SK-N-SH (cell line): ENCODE measurements at regions not wholly inside any gene's neighbourhood (a gene's known extent, or its start where the extent isn't known, plus 50 kb on each side); places are given as distances from the start of the nearest gene placed in this dataset.

Source experiments
- CTCF ChIA-PET: fragments of 300-600, 350-600 bp; formaldehyde crosslinking; extraction: SDS; loops from one replicate; lab custom pipeline; 2021; lab: Yijun Ruan, JAX
- POLR2A ChIA-PET: fragments of 350-600 bp; sonication (Branson Sonifier 250); formaldehyde crosslinking; extraction: SDS; loops from one replicate; lab custom pipeline; 2020; ENCODE audit warnings: antibody characterized with exemption, inconsistent platforms; lab: Yijun Ruan, JAX
- DNase-seq: peaks from one replicate; pipeline ENCODE4 v3.0.0; 2012
- H2AFZ ChIP-seq: fragments of 200-600 bp; sonication (generic); 2 replicates; pipeline ENCODE4 v1.8.1; 2016; ENCODE audit warnings: antibody characterized with exemption, mild to moderate bottlenecking, low read depth
- H3F3A ChIP-seq: fragments of 200-600 bp; sonication (generic); replicated peaks from 2 replicates; pipeline ENCODE3; 2016; ENCODE audit warnings: antibody characterized with exemption, mild to moderate bottlenecking; ENCODE audit not compliant: insufficient read depth
- H3K27ac ChIP-seq, 2 experiments: fragments of 200-500 bp in 1 of 2; fragments of 200-600 bp in 1 of 2; sonication (Bioruptor generic) in 1 of 2; sonication (generic), shearing (Covaris generic) in 1 of 2; 2 replicates each; pipeline versions ENCODE4 v1.5.1 to v1.6.1; 2014 to 2016; ENCODE audit warnings: low read depth in 2 of 2, inconsistent platforms in 1 of 2, low read length in 1 of 2, mild to moderate bottlenecking in 1 of 2, mixed read lengths in 1 of 2
- H3K27me3 ChIP-seq: fragments of 200-600 bp; sonication (generic), shearing (Covaris generic); 2 replicates; pipeline ENCODE4 v1.6.1; 2016; ENCODE audit warnings: mixed run types; ENCODE audit not compliant: insufficient read depth
- H3K36me3 ChIP-seq, 2 experiments: fragments of 200-500 bp in 1 of 2; fragments of 200-600 bp in 1 of 2; sonication (Bioruptor generic) in 1 of 2; sonication (generic) in 1 of 2; replicated peaks in 1 of 2; 2 replicates each; pipeline versions ENCODE3 to v1.5.1; 2014 to 2016; ENCODE audit warnings: low read length in 1 of 2, mild to moderate bottlenecking in 1 of 2; ENCODE audit not compliant: insufficient read depth in 2 of 2, control insufficient read depth in 1 of 2
- H3K4me1 ChIP-seq, 2 experiments: fragments of 200-500 bp in 1 of 2; fragments of 200-600 bp in 1 of 2; sonication (Bioruptor generic) in 1 of 2; sonication (generic), shearing (Covaris generic) in 1 of 2; 2 replicates each; pipeline versions ENCODE4 v1.5.1 to v1.6.1; 2014 to 2016; ENCODE audit warnings: low read depth in 1 of 2, low read length in 1 of 2, mixed run types in 1 of 2; ENCODE audit not compliant: insufficient read depth in 2 of 2, control insufficient read depth in 1 of 2
- H3K4me2 ChIP-seq: fragments of 200-600 bp; sonication (generic), shearing (Covaris generic); 2 replicates; pipeline ENCODE4 v1.6.1; 2017; ENCODE audit warnings: mixed run types
- H3K4me3 ChIP-seq, 2 experiments: fragments of 200-500 bp in 1 of 2; fragments of 200-600 bp in 1 of 2; sonication (Bioruptor generic) in 1 of 2; sonication (generic), shearing (Covaris generic) in 1 of 2; 2 replicates each; pipeline versions ENCODE4 v1.5.1 to v1.8.1; 2014 to 2016; ENCODE audit warnings: low read depth in 2 of 2, inconsistent platforms in 1 of 2, low read length in 1 of 2, mild to moderate bottlenecking in 1 of 2, mixed read lengths in 1 of 2, moderate library complexity in 1 of 2
- H3K79me2 ChIP-seq: fragments of 200-600 bp; sonication (generic); 2 replicates; pipeline ENCODE4 v1.8.1; 2017; ENCODE audit warnings: mild to moderate bottlenecking; ENCODE audit not compliant: insufficient read depth
- H3K9ac ChIP-seq: fragments of 200-600 bp; sonication (generic); 2 replicates; pipeline ENCODE4 v1.6.1; 2017; ENCODE audit warnings: mixed run types
- H3K9me2 ChIP-seq: fragments of 200-600 bp; sonication (generic); 2 replicates; pipeline ENCODE4 v1.6.1; 2017; ENCODE audit warnings: mixed run types
- H3K9me3 ChIP-seq: fragments of 200-600 bp; sonication (generic); 2 replicates; pipeline ENCODE4 v1.6.1; 2017; ENCODE audit warnings: mixed run types, mild to moderate bottlenecking, moderate library complexity
- H4K20me1 ChIP-seq: fragments of 200-600 bp; sonication (generic); 2 replicates; pipeline ENCODE4 v1.6.1; 2017; ENCODE audit warnings: mild to moderate bottlenecking, mixed run types; ENCODE audit not compliant: insufficient read depth
- CHD2 ChIP-seq: fragments of 150-350 bp; IDR thresholded peaks from 2 replicates; pipeline ENCODE4 v1.6.1; 2018; ENCODE audit warnings: low read length; ENCODE audit not compliant: partially characterized antibody
- CTCF ChIP-seq: fragments of 200-600 bp; sonication (generic); IDR thresholded peaks from 2 replicates; pipeline ENCODE4 v1.6.1; 2017; ENCODE audit warnings: antibody characterized with exemption, mild to moderate bottlenecking, moderate library complexity
- ELF1 ChIP-seq: IDR thresholded peaks from 2 replicates; pipeline ENCODE4 v1.4.0; 2012
- EP300 ChIP-seq, 2 experiments: IDR thresholded peaks; 2 replicates each; pipeline versions ENCODE4 v1.4.0 to v1.6.1; 2012; ENCODE audit warnings: borderline replicate concordance in 1 of 2, low read depth in 1 of 2, low read length in 1 of 2
- EZH2phosphoT487 ChIP-seq: fragments of 200-600 bp; sonication (generic); IDR thresholded peaks from 2 replicates; pipeline ENCODE4 v1.6.1; 2017; ENCODE audit warnings: low read depth, mixed run types, mild to moderate bottlenecking, antibody characterized with exemption, moderate library complexity, borderline replicate concordance
- FOXJ3 ChIP-seq: sonication (generic); formaldehyde crosslinking; IDR thresholded peaks from 2 replicates; pipeline ENCODE4 v1.5.1; 2020; ENCODE audit warnings: mild to moderate bottlenecking, missing genetic modification reagents
- GABPA ChIP-seq: IDR thresholded peaks from 2 replicates; pipeline ENCODE4 v1.4.0; 2012; ENCODE audit warnings: low read depth, mild to moderate bottlenecking
- MAX ChIP-seq: IDR thresholded peaks from 2 replicates; pipeline ENCODE4 v1.4.0; 2012; ENCODE audit warnings: low read depth
- NRF1 ChIP-seq: IDR thresholded peaks from 2 replicates; pipeline ENCODE4 v1.6.1; 2012; ENCODE audit warnings: low read depth, mild to moderate bottlenecking, low read length
- PBX3 ChIP-seq: IDR thresholded peaks from 2 replicates; pipeline ENCODE4; 2012
- POLR2AphosphoS5 ChIP-seq: IDR thresholded peaks from 2 replicates; pipeline ENCODE4 v1.6.1; 2012; ENCODE audit warnings: low read depth, low read length
- RAD21 ChIP-seq: IDR thresholded peaks from 2 replicates; pipeline ENCODE4 v1.6.1; 2012; ENCODE audit warnings: mild to moderate bottlenecking, low read length
- RCOR1 ChIP-seq: fragments of 150-350 bp; IDR thresholded peaks from 2 replicates; pipeline ENCODE4 v1.6.1; 2017; ENCODE audit warnings: antibody characterized with exemption, low read length
- REST ChIP-seq: IDR thresholded peaks from 2 replicates; pipeline ENCODE4 v1.6.1; 2012; ENCODE audit warnings: mild to moderate bottlenecking, low read depth, low read length, moderate library complexity
- TCF12 ChIP-seq: IDR thresholded peaks from 2 replicates; pipeline ENCODE4 v1.4.0; 2012
- TEAD4 ChIP-seq: IDR thresholded peaks from 2 replicates; pipeline ENCODE4 v1.4.0; 2012; ENCODE audit warnings: mild to moderate bottlenecking, borderline replicate concordance; ENCODE audit not compliant: insufficient read depth
- USF1 ChIP-seq: IDR thresholded peaks from 2 replicates; pipeline ENCODE4 v1.4.0; 2012; ENCODE audit warnings: low read depth, borderline replicate concordance
- YY1 ChIP-seq: IDR thresholded peaks from 2 replicates; pipeline ENCODE4 v1.4.0; 2012; ENCODE audit warnings: low read depth, mild to moderate bottlenecking
- ZBTB33 ChIP-seq: IDR thresholded peaks from 2 replicates; pipeline ENCODE4 v1.4.0; 2012; ENCODE audit warnings: low read depth, borderline replicate concordance
- WGBS: methylation state at CpG from one replicate; pipeline ENCODE4 v1.1.6; 2017; ENCODE audit warnings: low lambda C conversion rate; 5-methylcytosine and 5-hydroxymethylcytosine counted together

- 38% methylated on average over 3 of the region's 3 CpGs for WGBS
- Histone ChIP-seq H3K27ac (no peak overlapping the region), H3K9me3 (no peaks in the 10 kb centered on the region), H3K4me1 (peaks cover 0 to 12% of the 10 kb centered on the region in 2 experiments; a peak in 2 of 4 replicates), H3K79me2 (no peaks in the 10 kb centered on the region), H4K20me1 (no peaks in the 10 kb centered on the region), H3K36me3 (no peaks in the 10 kb centered on the region), H3K9ac (no peak overlapping the region), H2AFZ (no peak overlapping the region), H3F3A (no peaks in the 10 kb centered on the region), H3K4me3 (no peak overlapping the region), H3K27me3 (no peaks in the 10 kb centered on the region), H3K9me2 (no peaks in the 10 kb centered on the region), H3K4me2 (no peak overlapping the region)
- no peak for TF ChIP-seq NRF1
- TF ChIP-seq ELF1, result no peak
- no peak for TF ChIP-seq RAD21
- no peak for TF ChIP-seq EZH2phosphoT487
- no peak for TF ChIP-seq POLR2AphosphoS5
- no peak for TF ChIP-seq TEAD4
- TF ChIP-seq GABPA, result no peak
- no peak for TF ChIP-seq FOXJ3 (CRISPR knock-in tag)
- TF ChIP-seq PBX3, result no peak
- TF ChIP-seq RCOR1, result no peak
- no peak for TF ChIP-seq CHD2
- no peak for TF ChIP-seq YY1
- no peak for TF ChIP-seq CTCF
- no peak for TF ChIP-seq USF1
- TF ChIP-seq MAX, result no peak
- no peak for TF ChIP-seq ZBTB33
- TF ChIP-seq REST, result no peak
- no peak for TF ChIP-seq TCF12
- TF ChIP-seq EP300 (IDR thresholded peaks at IDR 0.05; ENCODE audit: borderline replicate concordance in 1 of 2, low read depth in 1 of 2, low read length in 1 of 2), result no peak
- CTCF ChIA-PET, result interaction anchor here (1.3 to 1.5 kb wide), 2 partner anchors 30 to 197 kb away, joined by 3 to 4 read pairs; no protein-coding TSS in a partner anchor
- DNase-seq, result no peak
- POLR2A ChIA-PET, result no interaction called here
Measured at GRCh38 chr3:28673446-28673845, 324.8 kb upstream of the AZI2 start.
